ENCODE measurements at regions not wholly inside any gene's neighbourhood (a gene's known extent, or its start where the extent isn't known, plus 50 kb on each side); places are given as distances from the start of the nearest gene placed in this dataset.
"Not testable (repeated sequence)": the region's sequence is repeated elsewhere in the genome, so short reads cannot be mapped to it uniquely, and the experiment has no call there.

DNA sequence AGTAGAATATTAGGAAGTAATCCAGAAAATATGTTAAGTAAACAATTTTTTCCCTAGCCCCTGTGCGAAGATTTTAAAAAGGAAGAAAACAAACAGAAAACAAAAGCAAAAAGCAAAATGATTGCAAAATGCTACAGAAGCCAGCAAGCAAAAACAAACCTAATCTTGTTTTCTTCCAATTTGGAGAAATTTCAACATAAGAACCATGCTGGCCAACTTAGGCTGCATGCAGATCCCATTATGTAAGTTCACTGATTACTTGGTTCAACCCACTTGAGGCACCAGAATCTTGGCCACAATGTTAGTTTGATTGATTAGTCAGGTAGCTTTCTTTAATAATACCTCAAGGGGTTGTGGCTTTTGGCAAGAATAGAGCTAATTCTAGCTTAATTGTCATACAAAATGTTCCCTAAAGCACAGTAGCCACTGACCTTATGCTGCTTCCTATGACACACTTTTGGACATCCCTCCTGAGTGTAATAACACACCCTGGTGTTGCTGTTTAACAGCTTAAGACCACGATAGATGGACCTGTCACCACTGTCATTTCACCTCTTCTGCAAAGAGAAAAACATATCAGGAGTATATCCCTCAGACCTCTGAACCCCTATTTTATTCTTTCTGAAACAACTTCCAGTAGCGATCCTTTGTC, 2342.1 kb downstream of the PCDH7 start:
- no peak for DNase-seq

DNA sequence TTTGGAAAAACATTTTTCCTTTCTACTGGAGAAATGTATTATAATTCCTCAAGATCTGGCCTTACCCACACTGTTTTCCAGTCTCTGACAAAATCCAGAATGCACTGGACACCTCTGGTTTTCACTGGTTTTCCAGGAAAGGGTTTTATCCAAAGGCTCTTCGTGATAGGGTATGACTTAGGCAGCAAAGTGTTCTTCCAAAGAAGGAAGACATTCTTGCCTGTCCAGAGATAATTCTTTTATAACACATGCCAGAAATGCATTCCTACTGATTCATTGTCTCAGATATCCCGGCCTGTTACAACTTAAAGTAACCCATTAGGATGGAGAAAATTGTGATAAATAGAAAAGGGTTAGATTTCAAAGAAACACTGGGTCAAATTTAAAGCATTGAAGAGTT, 2343.1 kb downstream of the PCDH7 start:
- no peak for DNase-seq

DNA sequence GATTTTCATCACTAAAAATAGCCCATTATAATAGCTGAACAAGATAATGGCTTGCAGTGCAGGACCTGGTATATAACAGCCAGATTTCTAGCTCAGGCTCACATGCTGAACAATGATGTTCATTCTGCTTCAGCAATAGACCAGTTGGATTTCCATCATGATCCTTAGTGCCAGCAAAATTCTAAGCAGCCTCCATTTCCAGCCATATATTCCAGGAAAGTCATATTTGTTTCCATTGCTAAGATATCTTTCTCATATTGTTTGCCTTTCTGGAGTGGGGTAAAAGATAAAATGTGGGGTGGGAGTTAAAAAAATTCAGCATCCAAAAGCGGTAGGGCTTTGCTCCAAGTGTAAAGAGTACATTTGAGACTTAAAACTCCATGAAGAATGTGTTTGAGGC, 2344.1 kb downstream of the PCDH7 start:
- DNase-seq: no peak

- no peak for DNase-seq
These were observed 2345.6 kb downstream of the PCDH7 start for GRCh38 chr4:33065749-33066148.

DNA sequence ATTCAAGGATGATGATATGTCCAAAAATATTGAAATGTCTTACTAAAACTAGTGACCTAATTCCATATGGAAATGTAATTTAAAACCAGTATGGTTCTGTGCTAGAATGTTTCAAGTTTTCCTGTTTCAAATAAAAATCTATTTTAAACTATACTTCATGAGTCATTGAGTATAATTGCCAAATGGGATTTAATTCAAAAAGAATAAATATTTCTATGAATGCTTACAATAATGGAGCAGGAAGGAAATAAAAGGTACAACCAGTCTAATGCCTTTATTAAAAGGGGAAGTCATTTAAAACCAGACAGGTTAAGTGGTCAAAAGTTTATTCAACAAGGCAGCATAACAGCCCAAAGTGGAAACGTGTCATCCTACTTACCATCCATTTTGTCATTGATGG, 2347.1 kb downstream of the PCDH7 start:
- no peak for DNase-seq

- DNase-seq: no peak
These were observed 2348.4 kb downstream of the PCDH7 start for GRCh38 chr4:33068539-33068938.

GRCh38 chr4:33071535-33071934, 2351.4 kb downstream of the PCDH7 start:
- no peak for DNase-seq

DNA sequence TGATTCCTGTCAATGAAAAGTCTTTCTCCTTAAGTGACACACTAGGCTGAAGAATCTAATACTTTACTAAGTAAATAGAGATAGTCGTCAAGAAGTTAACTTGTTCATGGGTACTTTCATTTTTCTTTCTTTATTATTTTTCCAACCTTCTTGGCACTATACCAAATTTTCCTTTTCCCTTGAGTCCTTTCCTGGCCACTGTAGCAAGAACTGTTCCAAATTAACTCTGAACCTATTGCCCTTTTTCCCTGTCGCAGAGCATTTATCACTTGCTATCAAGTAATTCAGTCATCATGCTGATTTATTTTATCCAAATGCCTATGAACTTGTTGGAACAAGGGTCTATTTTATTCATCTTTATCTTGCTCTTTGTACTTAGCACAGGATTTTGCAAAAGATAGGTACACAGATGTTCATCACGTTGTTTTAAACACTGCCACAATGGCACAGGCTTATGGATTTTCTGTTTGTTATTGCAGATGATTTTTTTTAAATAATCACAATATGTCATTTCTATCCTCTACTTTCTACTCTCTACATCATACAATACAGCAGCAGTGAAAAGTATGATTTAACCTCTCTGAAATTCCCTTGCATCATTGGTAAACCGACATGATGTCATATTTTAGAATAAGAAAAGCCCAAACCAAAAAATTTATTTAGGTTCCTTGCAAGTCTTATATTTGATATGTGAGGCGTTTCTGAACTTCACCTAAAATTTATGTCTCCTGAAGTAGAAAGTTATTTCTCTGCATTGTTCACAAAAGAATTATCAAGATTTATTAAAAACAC, 2352.3 kb downstream of the PCDH7 start:
- no peak for DNase-seq

GRCh38 chr4:33073811-33074210, 2353.6 kb downstream of the PCDH7 start:
- no peak for DNase-seq

DNA sequence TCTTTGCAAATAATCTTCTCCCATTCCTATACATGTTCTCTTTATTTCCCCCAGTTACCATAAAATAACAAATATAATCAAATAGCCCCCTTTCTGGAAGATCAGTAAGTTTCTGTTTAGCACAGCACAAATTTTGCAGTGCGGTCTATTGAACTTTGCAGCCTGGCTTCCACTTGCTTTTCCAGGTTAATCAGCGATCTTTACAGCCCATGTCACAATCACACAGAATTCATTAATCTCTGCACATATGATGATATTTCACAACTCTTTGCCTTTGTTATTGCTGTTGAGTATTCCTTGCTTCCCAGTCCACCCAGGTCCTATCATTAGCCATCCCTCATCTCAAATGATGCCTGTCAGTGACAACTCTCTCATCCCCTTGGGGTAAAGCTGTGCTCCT, 2358.0 kb downstream of the PCDH7 start:
- DNase-seq: no peak

DNA sequence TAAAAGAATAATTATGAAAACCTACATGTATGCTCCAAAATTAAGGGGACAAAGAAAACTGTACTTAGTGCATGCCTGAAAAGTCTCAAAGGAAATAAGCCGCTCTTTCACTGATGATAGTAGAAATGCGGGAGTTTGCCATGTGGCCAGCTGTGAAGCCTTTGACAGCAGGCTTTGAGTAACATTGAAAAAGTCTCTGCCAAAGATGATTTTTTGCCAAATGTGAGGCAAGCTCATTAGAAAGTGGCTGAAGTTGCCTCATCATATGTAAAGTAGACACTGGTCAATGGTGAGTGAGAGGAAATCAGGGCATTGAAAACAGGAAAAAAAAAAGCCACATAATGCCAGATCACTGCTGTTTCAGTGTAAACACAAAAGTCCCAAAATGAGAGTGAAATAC, 2360.1 kb downstream of the PCDH7 start:
- no peak for DNase-seq

DNA sequence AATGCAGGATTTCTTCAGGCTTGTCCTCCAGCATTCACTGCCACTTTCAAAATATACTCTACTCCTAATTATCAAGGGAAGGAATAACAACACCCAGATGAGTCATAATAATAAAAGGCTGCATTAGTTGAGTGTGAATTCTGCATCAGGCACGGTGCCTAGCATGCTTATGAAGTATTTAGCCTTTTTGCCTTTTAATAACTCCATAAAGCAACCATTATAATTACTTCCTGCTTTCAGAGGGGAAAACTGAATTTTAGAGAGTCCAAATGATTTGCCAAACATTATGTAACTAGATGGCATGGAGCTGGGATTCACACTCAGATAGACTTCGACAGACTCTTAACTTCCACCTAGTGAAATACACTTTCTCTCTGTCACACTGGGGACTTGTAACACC, 2365.5 kb downstream of the PCDH7 start:
- no peak for DNase-seq

DNA sequence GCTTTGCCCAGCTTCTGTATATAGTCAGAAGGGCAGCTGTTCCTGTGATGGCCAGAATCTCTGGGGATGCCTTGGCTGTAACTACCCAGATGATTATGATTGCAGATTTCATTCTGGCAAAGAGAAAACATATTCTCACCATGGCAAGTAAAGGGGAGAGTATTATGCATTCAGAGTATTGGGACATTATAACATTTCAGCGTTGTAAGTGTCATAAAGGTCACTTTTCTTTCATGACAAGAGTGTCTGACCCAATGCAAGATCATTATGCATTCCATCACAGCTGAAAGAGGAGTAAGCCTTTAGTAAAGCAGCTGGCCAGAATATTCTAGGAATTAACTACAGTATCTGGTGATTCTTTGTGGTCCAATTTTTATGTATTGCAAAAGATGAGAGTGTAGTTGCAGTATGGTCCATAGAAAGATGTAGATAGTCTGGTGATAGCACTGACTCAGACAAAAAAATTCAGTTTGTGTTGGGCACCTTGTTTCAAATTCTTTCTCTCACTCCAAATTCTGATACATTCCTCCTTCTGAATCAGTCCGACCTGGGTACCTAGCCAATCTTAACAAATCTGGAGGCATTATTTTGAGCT, 2366.3 kb downstream of the PCDH7 start:
- DNase-seq: no peak

GRCh38 chr4:33088713-33089112, 2368.5 kb downstream of the PCDH7 start:
- no peak for DNase-seq

- no peak for DNase-seq
These were observed 2370.7 kb downstream of the PCDH7 start for GRCh38 chr4:33090910-33091309.

- DNase-seq: no peak
These were observed 2371.8 kb downstream of the PCDH7 start for GRCh38 chr4:33091961-33092360.

GRCh38 chr4:33104273-33104672, 2384.1 kb downstream of the PCDH7 start:
- no peak for DNase-seq

GRCh38 chr4:33107814-33108213, 2387.6 kb downstream of the PCDH7 start:
- DNase-seq: no peak

- DNase-seq: no peak
These were observed 2390.9 kb downstream of the PCDH7 start for GRCh38 chr4:33111117-33111516.

DNA sequence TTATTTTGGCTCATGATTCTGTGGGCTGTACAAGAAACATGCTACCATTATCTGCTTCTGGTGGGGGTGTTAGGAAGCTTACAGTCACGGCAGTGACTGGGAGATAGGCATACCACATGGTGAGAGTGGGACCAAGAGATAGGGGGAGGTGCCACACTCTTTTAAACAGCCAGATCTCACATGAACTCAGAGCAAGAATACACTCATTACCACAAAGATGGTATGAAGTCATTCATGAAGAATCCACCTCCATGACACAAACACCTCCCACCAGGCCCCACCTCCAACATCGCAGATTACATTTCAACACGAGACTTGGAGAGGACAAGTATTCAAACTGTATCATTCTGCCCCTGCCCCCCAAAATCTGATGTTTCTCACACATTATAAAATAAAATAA, 2396.7 kb downstream of the PCDH7 start:
- no peak for DNase-seq

GRCh38 chr4:33126002-33126401, 2405.8 kb downstream of the PCDH7 start:
- no peak for DNase-seq

GRCh38 chr4:33130662-33131061, 2410.5 kb downstream of the PCDH7 start:
- DNase-seq: not testable (repeated sequence)

- no peak for DNase-seq
These were observed 2413.6 kb downstream of the PCDH7 start for GRCh38 chr4:33133723-33134122.

DNA sequence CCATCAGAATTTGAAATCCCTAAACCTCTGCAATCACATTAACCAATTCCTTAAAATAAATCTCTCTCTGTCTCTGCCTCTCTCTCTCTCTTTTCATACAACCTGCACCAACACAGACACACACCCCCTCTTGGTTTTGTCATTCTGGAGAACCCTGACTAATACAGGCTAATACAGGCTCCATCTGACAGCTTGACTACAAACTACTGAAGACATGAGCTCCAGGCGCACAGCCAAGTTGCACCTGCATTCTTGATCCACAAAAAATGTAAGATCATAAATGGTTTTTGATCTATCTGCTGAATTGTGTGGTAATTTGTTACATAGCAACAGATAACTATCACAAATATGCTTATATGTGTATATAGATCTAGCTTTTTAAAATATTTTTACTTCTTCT, 2414.2 kb downstream of the PCDH7 start:
- DNase-seq: no peak
